ENCODE measurements at regions not wholly inside any gene's neighbourhood (a gene's known extent, or its start where the extent isn't known, plus 50 kb on each side); places are given as distances from the start of the nearest gene placed in this dataset.
"Not testable (repeated sequence)": the region's sequence is repeated elsewhere in the genome, so short reads cannot be mapped to it uniquely, and the experiment has no call there.

- no peak for DNase-seq (ENCODE audit: low read depth in 3 of 3)
Measured at GRCh38 chr4:43619219-43619618, 726.7 kb downstream of the GRXCR1 start.

- DNase-seq (ENCODE audit: low read depth in 3 of 3) = not testable (repeated sequence)
Measured at GRCh38 chr4:43637893-43638292, 745.4 kb downstream of the GRXCR1 start.

GRCh38 chr4:43651991-43652390, 759.5 kb downstream of the GRXCR1 start:
- DNase-seq (ENCODE audit: low read depth in 3 of 3) = no peak

GRCh38 chr4:43659547-43659946, 767.0 kb downstream of the GRXCR1 start:
- DNase-seq (ENCODE audit: low read depth in 3 of 3) = not testable (repeated sequence)

GRCh38 chr4:43672265-43672885, 776.2 kb downstream of the KCTD8 start:
- not testable (repeated sequence) for DNase-seq (ENCODE audit: low read depth in 3 of 3)

- DNase-seq (ENCODE audit: low read depth in 3 of 3) = no peak
Measured at GRCh38 chr4:43680421-43680820, 768.2 kb downstream of the KCTD8 start.

GRCh38 chr4:43682551-43682950, 766.1 kb downstream of the KCTD8 start:
- DNase-seq (ENCODE audit: low read depth in 3 of 3) = no peak

GRCh38 chr4:43690116-43690515, 758.5 kb downstream of the KCTD8 start:
- no peak for DNase-seq (ENCODE audit: low read depth in 3 of 3)

- DNase-seq (ENCODE audit: low read depth in 3 of 3) = no peak
Measured at GRCh38 chr4:43693876-43694275, 754.7 kb downstream of the KCTD8 start.

GRCh38 chr4:43709443-43709842, 739.2 kb downstream of the KCTD8 start:
- DNase-seq (ENCODE audit: low read depth in 3 of 3) = no peak

- DNase-seq (ENCODE audit: low read depth in 3 of 3) = no peak
Measured at GRCh38 chr4:43716721-43717395, 731.8 kb downstream of the KCTD8 start.

- no peak for DNase-seq (ENCODE audit: low read depth in 3 of 3)
Measured at GRCh38 chr4:43718369-43718768, 730.2 kb downstream of the KCTD8 start.

GRCh38 chr4:43732829-43733426, 715.7 kb downstream of the KCTD8 start:
- DNase-seq (ENCODE audit: low read depth in 3 of 3) = no peak

GRCh38 chr4:43742083-43742482, 706.5 kb downstream of the KCTD8 start:
- DNase-seq (ENCODE audit: low read depth in 3 of 3) = no peak

- DNase-seq (ENCODE audit: low read depth in 3 of 3) = no peak
Measured at GRCh38 chr4:43754566-43754965, 694.0 kb downstream of the KCTD8 start.

GRCh38 chr4:43757147-43757546, 691.5 kb downstream of the KCTD8 start:
- DNase-seq (ENCODE audit: low read depth in 3 of 3) = no peak

GRCh38 chr4:43758836-43759235, 689.8 kb downstream of the KCTD8 start:
- no peak for DNase-seq (ENCODE audit: low read depth in 3 of 3)

- no peak for DNase-seq (ENCODE audit: low read depth in 3 of 3)
Measured at GRCh38 chr4:43763029-43763610, 685.5 kb downstream of the KCTD8 start.

GRCh38 chr4:43765514-43765913, 683.1 kb downstream of the KCTD8 start:
- DNase-seq (ENCODE audit: low read depth in 3 of 3) = no peak

- no peak for DNase-seq (ENCODE audit: low read depth in 3 of 3)
Measured at GRCh38 chr4:43766648-43767047, 682.0 kb downstream of the KCTD8 start.

- DNase-seq (ENCODE audit: low read depth in 3 of 3) = no peak
Measured at GRCh38 chr4:43776371-43776770, 672.2 kb downstream of the KCTD8 start.

GRCh38 chr4:43778187-43778915, 670.3 kb downstream of the KCTD8 start:
- DNase-seq (ENCODE audit: low read depth in 3 of 3) = no peak

Data from stimulated activated CD4-positive, alpha-beta T cell treated with anti-CD3 and anti-CD28 coated beads, TNF-alpha, amount 100 ng/mL, for 24 hours (primary cell).